SJCRH30 (cell line): ENCODE measurements at regions not wholly inside any gene's neighbourhood (a gene's known extent, or its start where the extent isn't known, plus 50 kb on each side); places are given as distances from the start of the nearest gene placed in this dataset.
"Not testable (repeated sequence)": the region's sequence is repeated elsewhere in the genome, so short reads cannot be mapped to it uniquely, and the experiment has no call there.

Experiments
- DNase-seq, 2 experiments: peaks; one replicate each; pipeline ENCODE4 v3.0.0-alpha.2; 2015 to 2020
- H3K27ac ChIP-seq: fragments of 250-450 bp; sonication (Bioruptor Pico); 2 replicates; pipeline ENCODE4 v1.5.1; 2020; ENCODE audit warnings: mild to moderate bottlenecking, moderate library complexity
- H3K27me3 ChIP-seq: fragments of 250-450 bp; sonication (Bioruptor Pico); 2 replicates; pipeline ENCODE4 v1.5.1; 2020; ENCODE audit warnings: mild to moderate bottlenecking, moderate library complexity
- H3K36me3 ChIP-seq: fragments of 250-450 bp; sonication (Bioruptor Pico); 2 replicates; pipeline ENCODE4 v1.5.1; 2020; ENCODE audit warnings: mild to moderate bottlenecking, moderate library complexity
- H3K4me1 ChIP-seq: fragments of 250-450 bp; sonication (Bioruptor Pico); 2 replicates; pipeline ENCODE4 v1.5.1; 2020; ENCODE audit warnings: mild to moderate bottlenecking, moderate library complexity
- H3K4me3 ChIP-seq: fragments of 250-450 bp; sonication (Bioruptor Pico); 2 replicates; pipeline ENCODE4 v1.5.1; 2020; ENCODE audit warnings: mild to moderate bottlenecking, moderate library complexity
- H3K9me3 ChIP-seq: fragments of 250-450 bp; sonication (Bioruptor Pico); replicated peaks from 2 replicates; pipeline ENCODE4 v1.5.1; 2020; ENCODE audit warnings: mild to moderate bottlenecking, moderate library complexity

GRCh38 chr1:121066925-121067324 is 117.2 kb downstream of the FAM72B start:
- H3K27ac ChIP-seq, H3K4me3 ChIP-seq, H3K36me3 ChIP-seq, H3K9me3 ChIP-seq, H3K4me1 ChIP-seq, DNase-seq, H3K27me3 ChIP-seq: not testable (repeated sequence)

- not testable (repeated sequence) for H3K4me1 ChIP-seq, H3K36me3 ChIP-seq, DNase-seq, H3K9me3 ChIP-seq, H3K4me3 ChIP-seq, H3K27me3 ChIP-seq, H3K27ac ChIP-seq
Observed at GRCh38 chr1:121068738-121069499, 115.2 kb downstream of the FAM72B start.

DNA sequence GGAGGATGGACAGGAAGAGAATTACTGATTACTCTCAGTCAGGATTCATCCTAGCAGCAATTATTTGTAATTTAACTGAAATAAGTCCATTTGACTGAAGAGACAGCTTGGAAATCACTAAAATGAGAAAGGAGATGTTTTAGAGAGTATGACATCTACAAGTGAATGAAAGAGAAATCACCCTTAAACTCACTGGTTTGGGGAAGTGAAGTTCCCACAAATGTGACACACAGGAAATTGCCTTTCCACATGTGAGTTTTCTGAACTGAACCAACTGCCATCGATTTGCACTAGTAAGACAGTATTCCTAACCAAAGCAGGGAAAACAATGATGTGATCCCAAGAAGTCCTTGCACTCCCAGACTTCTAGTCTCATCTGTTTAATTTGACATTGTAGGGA is 110.3 kb downstream of the FAM72B start:
- H3K27ac ChIP-seq = not testable (repeated sequence)

DNA sequence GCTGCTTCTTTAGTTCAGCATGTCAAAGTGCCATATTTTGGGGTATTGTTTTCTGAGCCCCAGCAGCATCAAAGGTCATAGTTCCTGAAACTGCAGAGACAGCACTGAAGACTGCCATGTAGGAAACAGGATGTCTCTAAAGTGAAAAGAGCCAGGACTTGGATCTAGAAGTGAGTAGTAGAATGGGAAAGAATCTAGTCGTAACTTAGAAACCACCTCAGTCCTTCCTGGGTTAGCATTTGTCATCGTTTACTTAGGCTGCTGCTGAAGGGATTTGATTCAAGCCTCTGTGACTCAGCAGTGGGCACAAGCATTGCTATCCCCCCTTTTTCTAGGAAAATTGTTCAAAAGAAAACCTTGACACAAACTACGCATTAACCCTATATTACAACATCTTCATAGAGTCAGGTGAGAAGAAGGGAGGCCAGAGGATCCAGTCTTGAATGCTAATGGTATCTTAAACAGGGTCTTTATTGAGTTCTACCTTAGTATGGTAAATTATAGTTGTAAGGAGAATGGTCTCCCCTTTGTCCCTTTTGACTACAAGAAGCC is 108.8 kb downstream of the FAM72B start:
- H3K36me3 ChIP-seq, H3K27me3 ChIP-seq, H3K4me3 ChIP-seq, DNase-seq, H3K9me3 ChIP-seq, H3K4me1 ChIP-seq, H3K27ac ChIP-seq: not testable (repeated sequence)

More for the DNA sequence above, 110.3 kb downstream of the FAM72B start:
- not testable (repeated sequence) for H3K4me1 ChIP-seq, H3K27me3 ChIP-seq, H3K4me3 ChIP-seq, H3K9me3 ChIP-seq, H3K36me3 ChIP-seq, DNase-seq

DNA sequence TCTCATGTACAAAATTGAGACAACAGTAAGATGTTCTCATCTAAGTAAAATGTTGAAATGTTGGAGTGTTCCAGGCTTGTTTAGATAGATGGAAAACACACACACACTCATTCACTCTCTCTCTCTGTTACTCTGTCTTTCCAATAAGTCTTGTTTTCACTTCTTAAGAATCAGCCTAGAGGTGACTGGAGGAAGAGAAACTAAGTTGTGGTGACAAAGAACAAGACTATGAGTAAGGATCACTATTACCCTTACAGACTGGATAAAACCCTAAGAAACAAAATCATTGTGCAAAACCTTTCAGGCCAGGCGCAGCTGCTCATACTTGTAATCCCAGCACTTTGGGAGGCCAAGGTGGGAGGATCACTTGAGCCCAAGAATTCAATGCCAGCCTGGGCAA is 107.5 kb downstream of the FAM72B start:
- not testable (repeated sequence) for H3K27ac ChIP-seq, DNase-seq, H3K27me3 ChIP-seq, H3K4me1 ChIP-seq, H3K9me3 ChIP-seq, H3K36me3 ChIP-seq, H3K4me3 ChIP-seq

DNA sequence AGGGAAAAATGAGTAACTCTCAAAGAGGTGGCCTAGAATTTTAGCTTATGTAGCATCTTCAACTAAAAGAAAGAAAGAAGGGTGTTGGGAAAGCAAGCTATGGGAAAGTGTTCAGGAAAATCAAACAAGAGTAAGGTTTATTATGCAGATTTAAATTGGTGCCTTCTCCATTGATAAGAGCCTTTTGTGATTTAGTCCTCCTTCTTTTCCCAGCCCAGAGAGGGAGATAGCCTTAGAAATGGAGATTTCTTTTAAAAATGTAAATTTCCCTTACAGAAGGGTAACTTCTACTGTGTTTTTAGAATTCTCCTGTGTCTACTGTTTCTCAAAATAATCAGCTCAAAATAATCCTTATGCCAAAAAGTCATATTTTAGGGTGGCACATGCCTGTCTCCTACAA is 104.5 kb downstream of the FAM72B start:
- H3K27ac ChIP-seq, H3K36me3 ChIP-seq, DNase-seq, H3K27me3 ChIP-seq, H3K4me1 ChIP-seq, H3K4me3 ChIP-seq, H3K9me3 ChIP-seq: not testable (repeated sequence)

DNA sequence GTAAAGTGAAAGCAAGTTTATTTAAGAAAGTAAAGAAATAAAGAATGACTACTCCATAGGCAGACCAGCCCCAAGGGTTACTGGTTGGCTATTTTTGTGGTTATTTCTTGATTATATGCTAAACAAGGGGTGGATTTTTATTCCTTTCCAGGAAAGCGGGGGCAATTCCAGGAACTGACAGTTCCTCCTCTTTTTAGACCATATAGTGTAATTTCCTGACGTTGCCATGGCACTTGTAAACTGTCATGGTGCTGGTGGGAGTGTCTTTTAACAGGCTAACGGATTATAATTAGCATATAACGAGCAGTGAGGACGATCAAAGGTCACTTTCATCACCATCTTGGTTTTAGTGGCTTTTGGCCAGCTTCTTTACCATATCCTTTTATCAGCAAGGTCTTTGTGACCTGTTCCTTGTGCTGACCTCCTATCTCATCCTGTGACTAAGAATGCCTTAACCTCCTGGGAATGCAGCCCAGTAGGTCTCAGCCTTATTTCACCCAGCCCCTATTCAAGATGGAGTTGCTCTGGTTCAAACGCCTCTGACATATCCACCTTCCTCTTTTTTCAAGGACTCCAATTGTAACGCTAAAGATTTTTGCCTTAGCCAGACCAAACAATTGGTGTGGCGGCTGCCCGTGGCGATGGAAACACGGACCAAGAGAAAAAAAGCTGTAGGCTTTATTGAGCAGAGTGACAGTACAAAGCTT is 103.8 kb downstream of the FAM72B start:
- not testable (repeated sequence) for H3K9me3 ChIP-seq, H3K27me3 ChIP-seq, H3K4me3 ChIP-seq, H3K36me3 ChIP-seq, H3K4me1 ChIP-seq, DNase-seq, H3K27ac ChIP-seq

DNA sequence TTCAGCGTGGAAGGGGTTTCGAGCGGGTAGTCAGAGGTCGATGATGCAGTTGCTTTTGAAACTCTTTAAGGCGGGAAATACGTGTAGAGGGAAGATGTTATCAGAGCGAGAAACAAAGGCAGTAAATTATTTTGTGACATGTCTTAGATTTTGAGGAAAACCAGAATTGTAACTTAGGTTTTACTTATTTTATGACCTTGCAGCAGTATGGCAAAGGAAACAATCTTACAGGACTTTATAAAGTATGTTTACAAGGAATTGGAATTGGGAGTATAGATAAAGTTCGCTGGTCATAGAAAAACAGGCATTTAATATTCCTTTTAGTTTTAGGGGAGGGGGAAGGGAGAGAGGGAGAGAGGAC is 103.3 kb downstream of the FAM72B start:
- not testable (repeated sequence) for H3K36me3 ChIP-seq, H3K4me3 ChIP-seq, H3K27ac ChIP-seq, DNase-seq, H3K4me1 ChIP-seq, H3K27me3 ChIP-seq, H3K9me3 ChIP-seq

DNA sequence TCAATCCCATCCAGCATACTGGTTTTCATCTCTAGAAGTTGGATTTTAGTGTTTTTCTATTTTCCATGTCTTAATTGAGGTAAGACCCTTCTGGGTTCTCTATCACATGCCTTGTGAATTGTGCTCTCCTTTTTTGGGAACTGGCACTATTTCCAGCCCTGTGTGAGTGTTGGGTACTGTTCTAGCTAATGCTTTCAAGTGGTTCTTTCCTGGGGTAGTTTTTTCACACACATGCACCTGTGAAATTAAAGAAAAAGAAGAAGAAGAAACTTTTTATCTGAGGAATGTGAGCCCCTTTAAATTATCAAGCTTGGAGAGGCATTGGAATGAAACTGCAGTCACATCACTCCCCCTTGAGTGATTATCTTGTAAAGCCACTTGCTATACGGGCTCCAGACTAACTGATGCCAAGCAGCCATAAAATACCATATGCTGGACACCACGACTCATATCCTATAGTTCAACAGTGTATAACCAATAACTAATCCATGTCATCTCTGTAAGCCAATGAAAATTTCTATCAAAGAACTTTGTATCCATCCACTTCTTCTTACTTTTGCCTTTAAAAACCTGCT is 102.4 kb downstream of the FAM72B start:
- not testable (repeated sequence) for DNase-seq, H3K4me1 ChIP-seq, H3K27me3 ChIP-seq, H3K9me3 ChIP-seq, H3K27ac ChIP-seq, H3K4me3 ChIP-seq, H3K36me3 ChIP-seq

DNA sequence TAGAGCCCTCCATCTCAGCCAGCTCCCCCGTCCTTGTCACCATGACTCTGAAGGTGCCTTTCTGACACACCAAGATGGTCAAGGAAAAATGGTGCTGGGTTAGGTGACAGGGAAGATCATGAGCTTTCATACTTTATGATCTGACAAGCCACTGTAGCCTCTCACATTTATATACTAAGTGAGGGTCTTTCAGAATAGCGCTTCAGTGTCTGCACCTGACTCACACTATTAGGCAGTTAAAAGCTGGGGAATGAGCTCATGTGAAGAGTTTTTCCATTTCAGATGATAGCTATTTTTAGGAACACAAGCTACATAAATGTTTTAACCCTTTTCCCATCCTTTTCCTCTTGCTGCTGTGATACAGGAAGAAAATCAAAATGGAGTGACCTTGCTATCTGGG is 101.1 kb downstream of the FAM72B start:
- not testable (repeated sequence) for H3K9me3 ChIP-seq, H3K27ac ChIP-seq, H3K27me3 ChIP-seq, H3K4me1 ChIP-seq, H3K36me3 ChIP-seq, H3K4me3 ChIP-seq, DNase-seq

DNA sequence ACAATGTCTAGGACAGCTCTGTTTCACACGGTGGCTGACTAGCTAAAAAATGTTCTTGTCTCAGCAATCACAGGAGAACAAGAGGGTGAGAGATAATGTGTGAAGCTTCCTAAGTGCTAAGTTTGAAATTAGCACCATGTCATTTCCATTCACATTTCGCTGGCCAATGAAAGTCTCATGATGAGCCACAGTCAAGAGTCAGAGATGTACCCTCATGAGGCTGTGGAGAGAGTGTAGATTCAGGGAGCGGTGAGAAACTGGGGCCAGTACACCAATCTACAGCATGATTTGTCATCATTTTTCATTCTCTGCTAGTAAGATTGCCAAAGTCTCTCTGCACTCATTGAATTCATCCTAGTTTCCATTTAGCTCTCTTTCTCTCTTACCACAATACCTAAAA is 97.9 kb downstream of the FAM72B start:
- not testable (repeated sequence) for H3K36me3 ChIP-seq, H3K4me1 ChIP-seq, DNase-seq, H3K27ac ChIP-seq, H3K27me3 ChIP-seq, H3K9me3 ChIP-seq, H3K4me3 ChIP-seq

DNA sequence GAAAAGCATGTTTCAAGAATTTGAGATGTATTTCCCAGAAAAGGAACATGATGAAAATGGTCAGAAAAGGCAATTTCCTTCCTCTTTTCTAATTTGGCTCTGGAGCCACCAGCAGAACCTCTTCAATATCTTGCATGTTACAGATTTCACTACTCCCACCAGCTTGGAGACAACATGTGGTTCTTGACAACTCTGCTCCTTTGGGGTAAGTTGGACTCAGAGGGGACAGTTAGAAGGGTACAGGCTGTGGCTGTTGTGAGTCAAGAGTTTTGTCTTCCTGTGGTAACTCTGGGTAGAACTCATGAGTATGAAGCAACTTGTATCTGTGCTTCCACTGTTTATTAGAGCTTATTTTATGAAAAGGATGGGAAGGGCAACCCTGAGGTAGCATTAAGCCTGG is 96.9 kb downstream of the FAM72B start:
- not testable (repeated sequence) for H3K27ac ChIP-seq, H3K36me3 ChIP-seq, H3K4me3 ChIP-seq, H3K4me1 ChIP-seq, H3K9me3 ChIP-seq, DNase-seq, H3K27me3 ChIP-seq

GRCh38 chr1:121088568-121088967 is 95.6 kb downstream of the FAM72B start:
- H3K9me3 ChIP-seq, H3K27ac ChIP-seq, H3K27me3 ChIP-seq, DNase-seq, H3K36me3 ChIP-seq, H3K4me3 ChIP-seq, H3K4me1 ChIP-seq: not testable (repeated sequence)

GRCh38 chr1:121092329-121092968 is 91.7 kb downstream of the FAM72B start:
- H3K4me3 ChIP-seq, DNase-seq, H3K36me3 ChIP-seq, H3K4me1 ChIP-seq, H3K27ac ChIP-seq, H3K27me3 ChIP-seq, H3K9me3 ChIP-seq: not testable (repeated sequence)

DNA sequence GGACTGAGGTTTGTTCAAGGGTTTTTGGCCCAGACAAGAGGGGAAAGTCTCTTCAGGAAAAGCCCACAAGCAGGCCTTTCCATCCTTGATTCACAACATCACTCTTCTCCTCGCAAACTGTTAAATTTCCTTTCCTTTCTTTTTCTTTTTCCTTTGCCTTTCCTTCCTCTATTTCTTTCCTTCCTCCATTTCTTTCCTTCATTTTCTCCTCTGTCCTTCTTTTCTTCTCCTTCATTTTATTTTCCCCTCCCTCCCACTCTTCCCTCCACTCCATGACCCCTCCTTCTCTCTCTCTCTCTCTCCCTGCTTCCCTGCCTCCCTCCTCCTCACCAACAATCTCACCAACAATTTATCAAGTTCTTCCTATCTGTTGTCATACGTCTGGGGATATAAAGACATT is 89.1 kb downstream of the FAM72B start:
- H3K9me3 ChIP-seq, DNase-seq, H3K27me3 ChIP-seq, H3K4me3 ChIP-seq, H3K36me3 ChIP-seq, H3K4me1 ChIP-seq, H3K27ac ChIP-seq: not testable (repeated sequence)
